Esophagus (tissue), 2 donors: ENCODE measurements at regions not wholly inside any gene's neighbourhood (a gene's known extent, or its start where the extent isn't known, plus 50 kb on each side); places are given as distances from the start of the nearest gene placed in this dataset.

Experiments
- H3K27ac ChIP-seq, 2 donors: one replicate each; pipeline ENCODE4 v1.5.1; 2013; ENCODE audit warnings: low read depth in 2 of 2, mild to moderate bottlenecking in 2 of 2, inconsistent platforms in 1 of 2, low read length in 1 of 2, moderate library complexity in 1 of 2
- H3K27me3 ChIP-seq, 2 donors: one replicate each; pipeline ENCODE4 v1.6.1; 2013; ENCODE audit warnings: low read length in 2 of 2, control low read depth in 1 of 2, mild to moderate bottlenecking in 1 of 2; ENCODE audit not compliant: insufficient read depth in 2 of 2, control insufficient read depth in 1 of 2
- H3K36me3 ChIP-seq, 2 donors: one replicate each; pipeline ENCODE4 v1.6.1; 2013; ENCODE audit warnings: low read length in 1 of 2; ENCODE audit not compliant: control insufficient read depth in 2 of 2, insufficient read depth in 2 of 2
- H3K4me1 ChIP-seq, 2 donors: one replicate each; pipeline ENCODE4 v1.6.1; 2013; ENCODE audit warnings: low read length in 1 of 2; ENCODE audit not compliant: control insufficient read depth in 2 of 2, insufficient read depth in 2 of 2
- H3K4me3 ChIP-seq, 2 donors: one replicate each; pipeline ENCODE4 v1.5.1; 2013; ENCODE audit warnings: low read length in 2 of 2, mild to moderate bottlenecking in 2 of 2, low read depth in 1 of 2, moderate library complexity in 1 of 2
- H3K9me3 ChIP-seq, 2 donors: one replicate each; pipeline ENCODE4 v1.6.1; 2013; ENCODE audit warnings: mild to moderate bottlenecking in 2 of 2, low read depth in 1 of 2, low read length in 1 of 2, moderate library complexity in 1 of 2; ENCODE audit not compliant: control insufficient read depth in 2 of 2, insufficient read depth in 1 of 2
- WGBS, 2 donors: extraction: QIAGEN DNeasy Blood & Tissue Kit; methylation state at CpG; one replicate each; pipeline ENCODE4 v1.1.7; 2013; 5-methylcytosine and 5-hydroxymethylcytosine counted together
- donor health status: healthy with polysubstance abuse.
- donor health status: Bipolar disorder and iron deficiency.

- H3K27me3 ChIP-seq, result no peaks in the 10 kb centered on the region
- H3K4me1 ChIP-seq, result no peaks in the 10 kb centered on the region
- no peaks in the 10 kb centered on the region for H3K36me3 ChIP-seq
- no peak overlapping the region for H3K4me3 ChIP-seq
- no peaks in the 10 kb centered on the region for H3K9me3 ChIP-seq
- WGBS, 2 donors, result 81 to 89% methylated on average over 1 of the region's 1 CpG
- H3K27ac ChIP-seq, result no peak overlapping the region
Measured at GRCh38 chr2:220531216-220531615, 903.8 kb downstream of the SLC4A3 start.

- 58 to 59% methylated on average over 2 of the region's 2 CpGs for WGBS, 2 donors
- no peaks in the 10 kb centered on the region for H3K9me3 ChIP-seq
- H3K27ac ChIP-seq, result no peak overlapping the region
- no peaks in the 10 kb centered on the region for H3K27me3 ChIP-seq
- H3K4me3 ChIP-seq, result no peak overlapping the region
- H3K36me3 ChIP-seq, result no peaks in the 10 kb centered on the region
- H3K4me1 ChIP-seq, result no peaks in the 10 kb centered on the region
Measured at GRCh38 chr2:220533485-220533884, 906.1 kb downstream of the SLC4A3 start.

GRCh38 chr2:220539481-220539880 is 912.1 kb downstream of the SLC4A3 start:
- H3K4me1 ChIP-seq, result no peaks in the 10 kb centered on the region
- no peak overlapping the region for H3K27ac ChIP-seq
- no peaks in the 10 kb centered on the region for H3K36me3 ChIP-seq
- 68 to 83% methylated on average over 5 of the region's 5 CpGs for WGBS, 2 donors
- no peaks in the 10 kb centered on the region for H3K9me3 ChIP-seq
- no peaks in the 10 kb centered on the region for H3K27me3 ChIP-seq
- no peak overlapping the region for H3K4me3 ChIP-seq

GRCh38 chr2:220544049-220544448 is 916.6 kb downstream of the SLC4A3 start:
- 68 to 70% methylated on average over 1 of the region's 1 CpG for WGBS, 2 donors
- no peaks in the 10 kb centered on the region for H3K9me3 ChIP-seq
- no peaks in the 10 kb centered on the region for H3K27me3 ChIP-seq
- no peak overlapping the region for H3K27ac ChIP-seq
- no peaks in the 10 kb centered on the region for H3K4me1 ChIP-seq
- H3K36me3 ChIP-seq, result no peaks in the 10 kb centered on the region
- H3K4me3 ChIP-seq, result no peak overlapping the region

- Histone ChIP-seq H3K4me3 (no peak overlapping the region), H3K4me1 (peaks cover 0 to 4% of the 10 kb centered on the region in 2 donors), H3K27ac (peak overlapping the region in 1 of 2 donors; percentile 14), H3K36me3 (no peaks in the 10 kb centered on the region), H3K27me3 (no peaks in the 10 kb centered on the region), H3K9me3 (no peaks in the 10 kb centered on the region)
- WGBS, 2 donors, result 55 to 70% methylated on average over 2 of the region's 2 CpGs
Measured at GRCh38 chr2:220550995-220551700, 923.7 kb downstream of the SLC4A3 start.

- WGBS, 2 donors, result 80 to 82% methylated on average over 7 of the region's 7 CpGs
- no peaks in the 10 kb centered on the region for H3K36me3 ChIP-seq
Measured at GRCh38 chr2:220552790-220553535, 925.5 kb downstream of the SLC4A3 start.

GRCh38 chr2:220555961-220556630 is 928.7 kb downstream of the SLC4A3 start:
- no peaks in the 10 kb centered on the region for H3K36me3 ChIP-seq
- no peaks in the 10 kb centered on the region for H3K9me3 ChIP-seq
- H3K27me3 ChIP-seq, result no peaks in the 10 kb centered on the region
- no peak overlapping the region for H3K27ac ChIP-seq
- no peaks in the 10 kb centered on the region for H3K4me1 ChIP-seq
- WGBS, 2 donors, result 94 to 95% methylated on average over 3 of the region's 3 CpGs
- H3K4me3 ChIP-seq, result no peak overlapping the region

More at GRCh38 chr2:220552790-220553535, 925.5 kb downstream of the SLC4A3 start:
- no peaks in the 10 kb centered on the region for H3K9me3 ChIP-seq
- no peak overlapping the region for H3K4me3 ChIP-seq
- no peaks in the 10 kb centered on the region for H3K27me3 ChIP-seq
- peaks cover 0 to 4% of the 10 kb centered on the region in 2 donors for H3K4me1 ChIP-seq
- H3K27ac ChIP-seq, result no peak overlapping the region

- H3K9me3 ChIP-seq, result no peaks in the 10 kb centered on the region
- H3K4me1 ChIP-seq, result no peaks in the 10 kb centered on the region
- WGBS, 2 donors, result 61 to 65% methylated on average over 1 of the region's 1 CpG
- no peak overlapping the region for H3K27ac ChIP-seq
- H3K27me3 ChIP-seq, result no peaks in the 10 kb centered on the region
- H3K36me3 ChIP-seq, result no peaks in the 10 kb centered on the region
- no peak overlapping the region for H3K4me3 ChIP-seq
Measured at GRCh38 chr2:220556658-220557057, 929.2 kb downstream of the SLC4A3 start.

GRCh38 chr2:220560192-220560591 is 932.8 kb downstream of the SLC4A3 start:
- Histone ChIP-seq H3K9me3 (no peaks in the 10 kb centered on the region), H3K27me3 (no peaks in the 10 kb centered on the region), H3K36me3 (no peaks in the 10 kb centered on the region), H3K4me3 (no peak overlapping the region), H3K27ac (no peak overlapping the region), H3K4me1 (no peaks in the 10 kb centered on the region)
- 95 to 99% methylated on average over 7 of the region's 7 CpGs for WGBS, 2 donors
